AG09309 (cell line): ENCODE measurements at regions not wholly inside any gene's neighbourhood (a gene's known extent, or its start where the extent isn't known, plus 50 kb on each side); places are given as distances from the start of the nearest gene placed in this dataset.

Source experiments
- DNase-seq: peaks from one replicate; pipeline ENCODE4 v3.0.0-alpha.2; 2010; ENCODE audit warnings: low read depth
- H3K4me3 ChIP-seq: 2 replicates; pipeline ENCODE4 v1.5.1; 2011; ENCODE audit warnings: mild to moderate bottlenecking, low read depth, low read length, moderate library complexity; ENCODE audit not compliant: control insufficient read depth
- TF ChIP-seq, protein P1 (sequence below): IDR thresholded peaks from 2 replicates; pipeline ENCODE4 v1.5.1; 2011; ENCODE audit warnings: mild to moderate bottlenecking, low read depth, low read length, inconsistent platforms; ENCODE audit not compliant: insufficient read depth, control insufficient read depth; ENCODE audit errors: missing control alignments

DNA sequence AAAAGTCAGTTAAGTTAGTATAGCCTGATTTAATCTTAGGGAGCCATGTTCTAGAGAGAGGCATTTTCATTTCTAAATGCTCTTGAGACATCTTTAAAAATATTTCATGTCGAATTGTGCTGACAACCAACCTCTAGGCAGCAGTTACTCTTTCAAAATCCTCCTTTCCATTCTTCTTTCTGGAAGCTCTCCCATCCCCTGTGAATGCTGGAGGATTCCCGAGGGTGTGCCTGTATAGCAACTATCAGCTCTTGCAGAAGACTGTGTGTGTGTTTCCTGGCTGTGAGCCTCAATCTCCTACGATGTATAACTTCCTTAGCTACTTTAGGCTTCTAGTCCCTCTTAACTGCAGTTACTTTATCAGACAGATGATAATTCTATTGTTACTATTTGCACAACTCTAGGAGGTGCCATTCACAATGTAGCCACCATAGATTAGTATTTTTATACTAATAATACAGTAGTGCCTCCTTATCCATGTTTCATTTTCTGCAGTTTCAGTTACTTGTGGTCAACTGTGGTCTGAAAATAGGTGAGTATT, 250.3 kb downstream of the EDEM1 start:
- TF ChIP-seq, protein P1, sequence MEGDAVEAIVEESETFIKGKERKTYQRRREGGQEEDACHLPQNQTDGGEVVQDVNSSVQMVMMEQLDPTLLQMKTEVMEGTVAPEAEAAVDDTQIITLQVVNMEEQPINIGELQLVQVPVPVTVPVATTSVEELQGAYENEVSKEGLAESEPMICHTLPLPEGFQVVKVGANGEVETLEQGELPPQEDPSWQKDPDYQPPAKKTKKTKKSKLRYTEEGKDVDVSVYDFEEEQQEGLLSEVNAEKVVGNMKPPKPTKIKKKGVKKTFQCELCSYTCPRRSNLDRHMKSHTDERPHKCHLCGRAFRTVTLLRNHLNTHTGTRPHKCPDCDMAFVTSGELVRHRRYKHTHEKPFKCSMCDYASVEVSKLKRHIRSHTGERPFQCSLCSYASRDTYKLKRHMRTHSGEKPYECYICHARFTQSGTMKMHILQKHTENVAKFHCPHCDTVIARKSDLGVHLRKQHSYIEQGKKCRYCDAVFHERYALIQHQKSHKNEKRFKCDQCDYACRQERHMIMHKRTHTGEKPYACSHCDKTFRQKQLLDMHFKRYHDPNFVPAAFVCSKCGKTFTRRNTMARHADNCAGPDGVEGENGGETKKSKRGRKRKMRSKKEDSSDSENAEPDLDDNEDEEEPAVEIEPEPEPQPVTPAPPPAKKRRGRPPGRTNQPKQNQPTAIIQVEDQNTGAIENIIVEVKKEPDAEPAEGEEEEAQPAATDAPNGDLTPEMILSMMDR: no peak
- H3K4me3 ChIP-seq: no peak overlapping the region

DNA sequence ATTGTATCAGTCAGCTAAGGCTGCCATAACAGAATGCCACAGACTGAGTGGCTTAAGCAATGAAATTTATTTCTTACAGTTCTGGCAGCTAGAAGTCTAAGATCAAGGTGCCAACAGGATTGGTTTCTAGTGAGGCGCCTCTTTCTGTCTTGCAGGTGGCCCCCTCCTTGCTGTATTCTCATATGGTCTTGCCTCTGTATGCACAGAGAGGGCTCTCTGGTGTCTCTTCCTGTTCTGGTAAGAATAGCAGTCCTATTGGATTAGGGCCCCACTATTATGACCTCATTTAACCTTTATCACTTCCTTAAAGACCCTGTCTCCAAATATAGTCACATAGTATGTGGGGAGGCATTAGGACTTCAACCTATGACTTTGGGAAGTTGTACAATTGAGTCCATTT, 253.9 kb downstream of the EDEM1 start:
- TF ChIP-seq, protein P1: no peak

More for the DNA sequence above, 250.3 kb downstream of the EDEM1 start:
- DNase-seq: no peak

DNA sequence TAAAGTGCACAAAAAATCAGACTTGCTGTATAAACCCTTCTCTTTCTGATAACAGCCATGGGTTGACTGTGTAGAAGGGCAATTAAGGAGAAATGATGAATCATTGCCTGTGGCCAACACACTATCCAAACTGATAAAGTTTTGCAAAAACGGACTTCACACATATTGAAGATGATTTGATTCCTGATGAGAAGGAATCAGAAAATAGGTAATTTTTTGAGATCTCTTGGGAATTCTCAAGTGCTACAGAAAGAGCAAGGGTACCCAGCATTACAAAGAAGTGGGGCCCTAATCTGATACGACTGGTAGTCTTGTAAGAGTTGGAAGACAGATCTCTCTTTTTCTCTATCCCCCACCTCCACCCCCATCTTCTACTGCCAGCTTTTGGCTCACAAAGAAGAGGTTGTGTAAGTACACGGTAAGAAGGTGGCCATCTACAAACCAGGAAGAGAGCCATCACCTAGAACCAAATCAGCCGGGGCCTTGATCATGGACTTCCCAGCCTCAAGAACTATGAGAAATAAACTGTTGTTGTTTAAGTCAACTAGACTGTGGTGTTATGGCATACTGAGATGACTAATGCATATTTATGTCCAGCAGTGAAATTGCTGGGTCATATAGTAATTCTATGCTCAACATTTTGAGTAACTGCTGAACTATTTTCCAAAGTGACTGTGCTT, 254.7 kb downstream of the EDEM1 start:
- no peak overlapping the region for H3K4me3 ChIP-seq
- no peak for DNase-seq
- TF ChIP-seq, protein P1: no peak

More for the DNA sequence above, 253.9 kb downstream of the EDEM1 start:
- no peak overlapping the region for H3K4me3 ChIP-seq
- no peak for DNase-seq

DNA sequence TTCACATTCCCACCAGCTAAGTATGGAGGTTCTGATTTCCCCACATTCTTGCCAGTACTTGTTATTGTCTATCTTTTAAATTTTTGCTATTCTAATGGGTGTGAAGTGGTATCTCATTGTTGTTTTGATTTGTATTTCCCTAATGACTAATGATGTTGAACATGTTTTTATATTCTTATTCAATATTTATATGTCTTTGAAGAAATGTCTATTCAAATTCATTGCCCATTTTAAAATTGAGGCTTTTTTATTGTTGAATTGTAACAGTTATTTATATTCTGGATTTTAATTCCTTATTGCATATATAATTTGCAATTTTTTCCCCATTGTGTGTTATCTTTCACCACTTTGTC, 255.3 kb downstream of the EDEM1 start:
- TF ChIP-seq, protein P1: no peak

DNA sequence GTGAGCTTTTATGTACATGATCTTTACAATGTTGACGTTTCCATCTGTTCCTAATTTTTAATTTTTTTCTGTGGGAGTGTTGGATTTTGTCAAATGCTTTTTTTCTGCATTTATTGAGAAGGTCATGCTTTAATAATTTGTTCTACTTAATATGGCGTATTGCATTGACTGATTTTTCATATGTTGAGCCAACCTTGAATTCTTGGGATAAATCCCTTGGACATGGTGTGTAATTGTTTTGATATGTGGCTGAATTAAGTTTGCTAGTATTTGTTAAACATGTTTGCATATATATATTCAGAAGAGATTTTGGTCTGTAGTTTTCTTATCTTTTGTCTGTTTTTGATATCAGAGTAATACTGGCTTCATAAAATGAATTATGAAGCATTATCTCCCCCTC, 256.7 kb downstream of the EDEM1 start:
- TF ChIP-seq, protein P1: no peak

More for the DNA sequence above, 255.3 kb downstream of the EDEM1 start:
- DNase-seq: no peak
- no peak overlapping the region for H3K4me3 ChIP-seq

DNA sequence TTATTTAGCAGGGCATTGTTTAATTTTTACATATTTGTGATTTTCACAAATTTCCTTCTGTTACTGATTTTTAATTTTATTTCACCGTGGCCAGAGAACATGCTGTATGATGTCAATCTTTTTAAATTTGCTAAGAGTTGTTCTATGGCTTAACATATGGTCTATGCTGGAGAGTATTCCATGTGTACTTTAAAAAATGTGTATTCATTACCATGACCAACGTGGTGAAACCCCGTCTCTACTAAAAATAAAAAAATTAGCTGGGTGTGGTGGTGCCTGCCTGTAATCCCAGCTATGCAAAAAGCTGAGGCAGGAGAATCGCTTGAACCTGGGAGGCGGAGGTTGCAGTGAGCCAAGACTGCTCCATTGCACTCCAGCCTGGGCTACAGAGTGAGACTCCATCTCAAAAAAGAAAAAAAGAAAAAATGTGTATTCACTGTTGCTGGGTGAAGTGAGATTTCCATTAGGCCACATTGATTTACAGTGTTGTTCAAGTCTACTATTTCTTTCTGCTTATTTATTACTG, 258.2 kb downstream of the EDEM1 start:
- H3K4me3 ChIP-seq: no peak overlapping the region
- TF ChIP-seq, protein P1: no peak

More for the DNA sequence above, 256.7 kb downstream of the EDEM1 start:
- no peak for DNase-seq
- H3K4me3 ChIP-seq: no peak overlapping the region

DNA sequence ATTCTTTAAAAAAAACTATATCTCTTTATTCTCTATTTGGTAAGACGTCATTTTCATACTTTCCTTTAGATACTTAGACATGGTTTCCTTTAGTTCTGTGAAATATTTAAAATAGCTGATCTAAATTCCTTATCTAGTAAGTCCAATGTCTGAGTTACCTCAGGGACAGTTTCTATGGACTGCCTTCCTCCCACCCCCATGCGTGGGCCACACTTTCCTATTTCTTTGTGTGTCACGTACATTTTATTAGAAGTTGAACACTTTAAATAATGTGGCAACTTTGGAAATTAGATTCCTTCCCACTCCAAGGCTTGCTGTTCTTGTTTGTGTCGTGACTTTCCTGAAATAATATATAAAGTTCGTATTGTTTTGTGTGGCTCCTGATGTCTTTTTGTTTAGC, 260.7 kb downstream of the EDEM1 start:
- H3K4me3 ChIP-seq: no peak overlapping the region
- no peak for DNase-seq
- TF ChIP-seq, protein P1: no peak

More for the DNA sequence above, 258.2 kb downstream of the EDEM1 start:
- DNase-seq: no peak
